NCI-H524 (cell line): ENCODE measurements at regions not wholly inside any gene's neighbourhood (a gene's known extent, or its start where the extent isn't known, plus 50 kb on each side); places are given as distances from the start of the nearest gene placed in this dataset.

Experiments
- DNase-seq, 2 experiments: peaks; one replicate each; lab custom pipeline; 2025; lab: John Stamatoyannopoulos, UW

- DNase-seq: no peak
Measured at GRCh38 chr2:195407783-195408182, 249.2 kb upstream of the SLC39A10 start.

- no peak for DNase-seq
Measured at GRCh38 chr2:195406886-195407603, 250.0 kb upstream of the SLC39A10 start.

GRCh38 chr2:195404651-195405050 is 252.4 kb upstream of the SLC39A10 start:
- DNase-seq: no peak

GRCh38 chr2:195396479-195396878 is 260.5 kb upstream of the SLC39A10 start:
- no peak for DNase-seq

GRCh38 chr2:195395362-195395761 is 261.7 kb upstream of the SLC39A10 start:
- no peak for DNase-seq

- no peak for DNase-seq
Measured at GRCh38 chr2:195392446-195393336, 264.3 kb upstream of the SLC39A10 start.

GRCh38 chr2:195390686-195391321 is 266.2 kb upstream of the SLC39A10 start:
- DNase-seq: no peak

GRCh38 chr2:195388028-195388427 is 269.0 kb upstream of the SLC39A10 start:
- DNase-seq: no peak

GRCh38 chr2:195382186-195382585 is 274.8 kb upstream of the SLC39A10 start:
- DNase-seq: no peak

- no peak for DNase-seq
Measured at GRCh38 chr2:195370167-195370943, 286.7 kb upstream of the SLC39A10 start.

GRCh38 chr2:195369218-195369587 is 287.8 kb upstream of the SLC39A10 start:
- no peak for DNase-seq

- no peak for DNase-seq
Measured at GRCh38 chr2:195368249-195369217, 288.5 kb upstream of the SLC39A10 start.

- no peak for DNase-seq
Measured at GRCh38 chr2:195367809-195368208, 289.2 kb upstream of the SLC39A10 start.

GRCh38 chr2:195364015-195364965 is 292.7 kb upstream of the SLC39A10 start:
- DNase-seq: no peak

GRCh38 chr2:195363496-195363895 is 293.5 kb upstream of the SLC39A10 start:
- no peak for DNase-seq

GRCh38 chr2:195360242-195360641 is 296.8 kb upstream of the SLC39A10 start:
- DNase-seq: no peak

GRCh38 chr2:195359043-195359735 is 297.8 kb upstream of the SLC39A10 start:
- no peak for DNase-seq

- DNase-seq: no peak
Measured at GRCh38 chr2:195356920-195357440, 300.0 kb upstream of the SLC39A10 start.

- no peak for DNase-seq
Measured at GRCh38 chr2:195356026-195356425, 301.0 kb upstream of the SLC39A10 start.
